Immature natural killer cell (primary cell): ENCODE measurements at regions not wholly inside any gene's neighbourhood (a gene's known extent, or its start where the extent isn't known, plus 50 kb on each side); places are given as distances from the start of the nearest gene placed in this dataset.

Experiments used
- DNase-seq, 3 donors: peaks; one replicate each; pipeline ENCODE4 v3.0.0; 2022; ENCODE audit warnings: mixed read lengths in 1 of 3
- H3K27ac Mint-ChIP-seq, 6 donors: one replicate each; pipeline ENCODE4 v1.8.0; 2020; ENCODE audit warnings: mixed read lengths in 6 of 6, mild to moderate bottlenecking in 5 of 6, inconsistent platforms in 4 of 6, moderate library complexity in 3 of 6
- H3K27me3 Mint-ChIP-seq, 3 donors: one replicate each; pipeline ENCODE4 v1.8.0; 2020 to 2021; ENCODE audit warnings: low read depth in 3 of 3, mild to moderate bottlenecking in 3 of 3, mixed read lengths in 3 of 3, moderate library complexity in 3 of 3, inconsistent platforms in 1 of 3
- H3K36me3 Mint-ChIP-seq, 3 donors: one replicate each; pipeline ENCODE4 v1.8.0; 2020; ENCODE audit warnings: mixed read lengths in 3 of 3, inconsistent platforms in 2 of 3, mild to moderate bottlenecking in 2 of 3
- H3K4me1 Mint-ChIP-seq, 2 donors: one replicate each; pipeline ENCODE4 v1.8.0; 2020; ENCODE audit warnings: inconsistent platforms in 2 of 2, mild to moderate bottlenecking in 2 of 2, mixed read lengths in 2 of 2, moderate library complexity in 1 of 2
- H3K4me3 Mint-ChIP-seq, 5 donors: one replicate each; pipeline ENCODE4 v1.8.0; 2020; ENCODE audit warnings: mild to moderate bottlenecking in 5 of 5, mixed read lengths in 5 of 5, inconsistent platforms in 3 of 5, moderate library complexity in 3 of 5
- H3K9me3 Mint-ChIP-seq, 6 donors: one replicate each; pipeline ENCODE4 v1.8.0; 2020; ENCODE audit warnings: mild to moderate bottlenecking in 6 of 6, mixed read lengths in 6 of 6, inconsistent platforms in 4 of 6, moderate library complexity in 3 of 6

GRCh38 chr2:204032301-204032700 is 95.7 kb downstream of the ICOS start:
- Mint-ChIP-seq H3K27me3 (peaks cover 2 to 5% (median 3%) of the 10 kb centered on the region in 3 donors), H3K4me1 (no peaks in the 10 kb centered on the region), H3K27ac (no peak overlapping the region), H3K36me3 (no peaks in the 10 kb centered on the region), H3K4me3 (no peak overlapping the region), H3K9me3 (peaks cover 0 to 2% (median 0%) of the 10 kb centered on the region in 6 donors)
- DNase-seq = no peak

- H3K27ac Mint-ChIP-seq = no peak overlapping the region
- H3K4me1 Mint-ChIP-seq = no peaks in the 10 kb centered on the region
- no peaks in the 10 kb centered on the region for H3K36me3 Mint-ChIP-seq
- peaks cover 0 to under 1% (median 0%) of the 10 kb centered on the region in 6 donors for H3K9me3 Mint-ChIP-seq
- peaks cover 2 to 6% (median 5%) of the 10 kb centered on the region in 3 donors for H3K27me3 Mint-ChIP-seq
- H3K4me3 Mint-ChIP-seq = no peak overlapping the region
- DNase-seq = no peak
Observed at GRCh38 chr2:204033611-204034495, 97.3 kb downstream of the ICOS start.

GRCh38 chr2:204036706-204037105 is 100.1 kb downstream of the ICOS start:
- Mint-ChIP-seq H3K27me3 (peaks cover 0 to 6% (median 3%) of the 10 kb centered on the region in 3 donors), H3K27ac (no peak overlapping the region), H3K36me3 (no peaks in the 10 kb centered on the region), H3K4me3 (no peak overlapping the region), H3K4me1 (no peaks in the 10 kb centered on the region), H3K9me3 (no peaks in the 10 kb centered on the region)
- DNase-seq = no peak

GRCh38 chr2:204037286-204037685 is 100.7 kb downstream of the ICOS start:
- Mint-ChIP-seq H3K9me3 (no peaks in the 10 kb centered on the region), H3K4me1 (no peaks in the 10 kb centered on the region), H3K27ac (no peak overlapping the region), H3K36me3 (no peaks in the 10 kb centered on the region), H3K4me3 (no peak overlapping the region), H3K27me3 (peaks cover 0 to 6% (median 3%) of the 10 kb centered on the region in 3 donors)
- no peak for DNase-seq

GRCh38 chr2:204039298-204039838 is 102.8 kb downstream of the ICOS start:
- Mint-ChIP-seq H3K27me3 (peaks cover 0 to 8% (median 3%) of the 10 kb centered on the region in 3 donors), H3K9me3 (no peaks in the 10 kb centered on the region), H3K4me3 (no peak overlapping the region), H3K4me1 (no peaks in the 10 kb centered on the region), H3K27ac (no peak overlapping the region), H3K36me3 (no peaks in the 10 kb centered on the region)
- DNase-seq = no peak

GRCh38 chr2:204040016-204040415 is 103.5 kb downstream of the ICOS start:
- no peaks in the 10 kb centered on the region for H3K36me3 Mint-ChIP-seq
- no peaks in the 10 kb centered on the region for H3K9me3 Mint-ChIP-seq
- no peak for DNase-seq
- peaks cover under 1 to 8% (median 5%) of the 10 kb centered on the region in 3 donors for H3K27me3 Mint-ChIP-seq
- H3K4me1 Mint-ChIP-seq = no peaks in the 10 kb centered on the region
- H3K27ac Mint-ChIP-seq = no peak overlapping the region
- no peak overlapping the region for H3K4me3 Mint-ChIP-seq

GRCh38 chr2:204042401-204042800 is 105.8 kb downstream of the ICOS start:
- H3K27ac Mint-ChIP-seq = no peak overlapping the region
- H3K36me3 Mint-ChIP-seq = no peaks in the 10 kb centered on the region
- H3K4me1 Mint-ChIP-seq = no peaks in the 10 kb centered on the region
- DNase-seq = no peak
- peaks cover 2 to 5% (median 3%) of the 10 kb centered on the region in 3 donors for H3K27me3 Mint-ChIP-seq
- no peak overlapping the region for H3K4me3 Mint-ChIP-seq
- H3K9me3 Mint-ChIP-seq = no peaks in the 10 kb centered on the region

- no peak for DNase-seq
- peaks cover 4 to 5% (median 5%) of the 10 kb centered on the region in 3 donors for H3K27me3 Mint-ChIP-seq
- H3K4me1 Mint-ChIP-seq = peaks cover 17 to 20% of the 10 kb centered on the region in 2 donors
- no peak overlapping the region for H3K27ac Mint-ChIP-seq
- H3K9me3 Mint-ChIP-seq = no peaks in the 10 kb centered on the region
- H3K36me3 Mint-ChIP-seq = no peaks in the 10 kb centered on the region
- H3K4me3 Mint-ChIP-seq = no peak overlapping the region
Observed at GRCh38 chr2:204046145-204046544, 109.6 kb downstream of the ICOS start.

- H3K9me3 Mint-ChIP-seq = no peaks in the 10 kb centered on the region
- peaks cover 17 to 20% of the 10 kb centered on the region in 2 donors for H3K4me1 Mint-ChIP-seq
- no peak for DNase-seq
- H3K36me3 Mint-ChIP-seq = no peaks in the 10 kb centered on the region
- H3K27ac Mint-ChIP-seq = peak overlapping the region in 3 of 6 donors; percentile 8 to 70 (median 22)
- peaks cover 2 to 5% (median 5%) of the 10 kb centered on the region in 3 donors for H3K27me3 Mint-ChIP-seq
- peak overlapping the region in 1 of 5 donors; percentile 14 for H3K4me3 Mint-ChIP-seq
Observed at GRCh38 chr2:204049635-204050034, 113.1 kb downstream of the ICOS start.

- no peak for DNase-seq
- peaks cover 2 to 4% (median 3%) of the 10 kb centered on the region in 3 donors for H3K27me3 Mint-ChIP-seq
- no peak overlapping the region for H3K4me3 Mint-ChIP-seq
- H3K9me3 Mint-ChIP-seq = no peaks in the 10 kb centered on the region
- H3K36me3 Mint-ChIP-seq = no peaks in the 10 kb centered on the region
- peaks cover 17 to 20% of the 10 kb centered on the region in 2 donors for H3K4me1 Mint-ChIP-seq
- no peak overlapping the region for H3K27ac Mint-ChIP-seq
Observed at GRCh38 chr2:204050681-204051080, 114.1 kb downstream of the ICOS start.

- Mint-ChIP-seq H3K36me3 (no peaks in the 10 kb centered on the region), H3K4me1 (peaks cover 17 to 20% of the 10 kb centered on the region in 2 donors), H3K27ac (no peak overlapping the region), H3K9me3 (no peaks in the 10 kb centered on the region), H3K4me3 (no peak overlapping the region), H3K27me3 (peaks cover 2 to 4% (median 3%) of the 10 kb centered on the region in 3 donors)
- DNase-seq = no peak
Observed at GRCh38 chr2:204051476-204051875, 114.9 kb downstream of the ICOS start.

GRCh38 chr2:204051984-204052556 is 115.5 kb downstream of the ICOS start:
- Mint-ChIP-seq H3K36me3 (no peaks in the 10 kb centered on the region), H3K4me1 (peaks cover 17 to 20% of the 10 kb centered on the region in 2 donors), H3K9me3 (no peaks in the 10 kb centered on the region), H3K27me3 (peaks cover 1 to 3% (median 2%) of the 10 kb centered on the region in 3 donors), H3K4me3 (no peak overlapping the region), H3K27ac (no peak overlapping the region)
- DNase-seq = no peak

GRCh38 chr2:204059016-204059415 is 122.5 kb downstream of the ICOS start:
- peaks cover 0 to 1% (median 0%) of the 10 kb centered on the region in 6 donors for H3K9me3 Mint-ChIP-seq
- H3K4me1 Mint-ChIP-seq = no peaks in the 10 kb centered on the region
- no peak overlapping the region for H3K4me3 Mint-ChIP-seq
- H3K36me3 Mint-ChIP-seq = no peaks in the 10 kb centered on the region
- H3K27me3 Mint-ChIP-seq = peaks cover 2 to 3% (median 2%) of the 10 kb centered on the region in 3 donors
- H3K27ac Mint-ChIP-seq = no peak overlapping the region
- DNase-seq = no peak

GRCh38 chr2:204060841-204061240 is 124.3 kb downstream of the ICOS start:
- no peaks in the 10 kb centered on the region for H3K4me1 Mint-ChIP-seq
- no peaks in the 10 kb centered on the region for H3K36me3 Mint-ChIP-seq
- peaks cover 0 to 1% (median 0%) of the 10 kb centered on the region in 6 donors for H3K9me3 Mint-ChIP-seq
- no peak for DNase-seq
- no peak overlapping the region for H3K4me3 Mint-ChIP-seq
- peaks cover 2 to 3% (median 2%) of the 10 kb centered on the region in 3 donors for H3K27me3 Mint-ChIP-seq
- H3K27ac Mint-ChIP-seq = no peak overlapping the region
